Inflammatory macrophage treated with lipopolysaccharide for 1 hour (primary cell): ENCODE measurements at regions not wholly inside any gene's neighbourhood (a gene's known extent, or its start where the extent isn't known, plus 50 kb on each side); places are given as distances from the start of the nearest gene placed in this dataset.

Experiments
- DNase-seq, 2 donors: peaks; one replicate each; pipeline ENCODE4 v3.0.0-alpha.2; 2020 to 2022

GRCh38 chr21:41562101-41563000 is 54.4 kb upstream of the TMPRSS2 start:
- peak in 1 of 2 donors; percentile 11 for DNase-seq

GRCh38 chr21:41561701-41562100 is 53.7 kb upstream of the TMPRSS2 start:
- DNase-seq = no peak

GRCh38 chr21:41560661-41561158 is 52.8 kb upstream of the TMPRSS2 start:
- DNase-seq = peak in 1 of 2 donors; percentile 18

GRCh38 chr21:41559658-41560631 is 52.0 kb upstream of the TMPRSS2 start:
- DNase-seq = peak; percentile 26 to 45

- no peak for DNase-seq
Observed at GRCh38 chr21:41558842-41559241, 50.9 kb upstream of the TMPRSS2 start.

GRCh38 chr21:41557884-41558283 is 49.9 kb upstream of the TMPRSS2 start:
- no peak for DNase-seq
